HG03521 (cell line): ENCODE measurements at regions not wholly inside any gene's neighbourhood (a gene's known extent, or its start where the extent isn't known, plus 50 kb on each side); places are given as distances from the start of the nearest gene placed in this dataset.
"Not testable (repeated sequence)": the region's sequence is repeated elsewhere in the genome, so short reads cannot be mapped to it uniquely, and the experiment has no call there.

ENCODE experiments used
- ATAC-seq: cut with Tn5 transposase; IDR thresholded peaks from one replicate; pipeline ENCODE4 v1.9.1; 2021; ENCODE audit warnings: mild to moderate bottlenecking, moderate library complexity; ENCODE audit not compliant: unreplicated experiment

DNA sequence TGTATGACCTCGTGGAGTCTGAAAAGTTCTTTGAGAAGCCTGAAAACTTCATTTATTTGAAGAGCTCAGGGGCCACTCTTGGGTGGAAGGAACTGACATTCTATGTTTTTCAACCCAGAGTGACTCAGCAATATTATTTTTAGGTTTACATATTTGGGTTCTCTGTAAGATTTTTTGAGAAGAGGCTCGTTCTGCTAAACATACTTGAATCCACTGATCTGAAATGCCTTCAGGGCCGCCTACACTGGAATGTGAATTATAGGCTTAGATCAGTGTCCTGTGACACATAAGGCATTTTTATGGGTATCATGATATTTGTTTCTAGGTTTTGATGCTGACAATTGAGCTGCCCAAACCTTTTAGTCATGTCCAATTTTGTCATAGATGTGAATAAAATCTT, 86.2 kb downstream of the PSAT1 start:
- no peak for ATAC-seq

DNA sequence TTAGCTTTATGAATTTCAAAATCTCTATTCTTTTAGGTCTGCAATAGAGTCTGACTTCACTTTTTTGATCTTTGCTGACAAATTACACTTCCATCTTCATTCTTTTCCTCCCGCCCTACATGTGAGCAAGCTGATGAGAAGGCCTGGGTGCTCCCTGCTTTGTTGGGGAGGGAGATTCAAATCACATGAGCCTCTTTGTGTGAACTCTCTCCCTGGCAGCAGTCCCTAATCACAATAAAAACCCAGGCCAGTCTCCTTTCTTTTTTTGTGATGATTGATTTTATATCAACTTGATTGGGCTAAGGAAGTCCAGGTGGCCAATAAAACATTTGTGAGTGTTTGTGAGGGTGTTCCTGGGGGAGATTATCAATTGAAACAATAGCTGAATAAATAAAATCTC, 89.4 kb downstream of the PSAT1 start:
- ATAC-seq = no peak

DNA sequence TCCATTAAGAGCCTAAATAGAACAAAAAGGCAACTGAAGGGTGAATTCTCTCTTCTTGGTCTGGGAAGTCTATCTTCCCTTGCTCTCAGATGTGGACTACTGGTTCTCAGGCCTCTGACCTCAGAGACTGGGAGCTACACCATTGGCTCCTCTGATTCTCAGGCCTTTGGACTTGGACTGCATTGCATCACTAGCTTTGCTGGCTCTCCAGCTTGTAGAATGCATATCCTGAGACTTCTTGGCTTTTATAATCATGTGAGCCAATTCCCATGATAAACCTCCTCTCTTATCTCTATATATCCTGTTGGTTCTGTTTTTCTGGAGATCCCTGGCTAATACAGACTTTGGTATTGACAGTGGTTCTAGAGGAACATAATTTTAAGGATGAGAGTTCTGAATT, 89.8 kb downstream of the PSAT1 start:
- ATAC-seq = no peak

DNA sequence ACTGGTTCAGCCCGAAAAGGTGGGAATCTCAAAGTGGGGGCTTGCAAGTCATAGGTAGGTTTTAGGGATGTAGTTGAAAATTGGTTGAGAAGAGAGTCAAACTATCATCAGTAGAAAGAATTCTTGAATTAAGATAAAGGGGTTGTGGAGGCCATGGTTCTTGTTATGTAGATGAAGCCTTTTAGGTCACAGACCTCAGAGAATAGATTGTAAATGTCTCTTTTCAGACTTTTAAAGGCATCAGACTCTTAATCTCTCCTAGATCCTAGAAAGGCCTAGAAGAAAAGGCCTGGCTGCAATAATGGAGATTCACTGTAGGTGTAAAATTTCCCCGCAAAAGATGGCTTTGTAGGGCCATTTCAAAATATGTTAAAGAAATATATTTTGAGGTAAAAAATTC, 96.4 kb downstream of the PSAT1 start:
- no peak for ATAC-seq

DNA sequence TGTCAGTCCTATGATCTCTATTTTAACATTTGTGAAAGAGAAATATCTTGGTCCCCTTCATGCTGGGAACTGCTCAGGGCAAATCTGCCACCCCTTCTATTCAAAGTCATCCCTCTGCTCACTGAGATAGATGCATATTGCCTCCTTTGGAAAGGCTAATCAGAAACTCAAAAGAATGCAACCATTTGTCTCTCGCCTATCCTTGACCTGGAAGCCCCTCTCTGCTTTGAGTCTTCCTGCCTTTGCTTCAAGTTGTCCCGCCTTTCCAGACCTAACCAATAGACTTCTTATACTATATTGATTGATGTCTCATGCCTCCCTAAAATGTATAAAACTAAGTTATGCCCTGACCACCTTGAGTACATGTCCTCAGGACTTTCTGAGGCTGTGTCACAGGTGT, 97.0 kb downstream of the PSAT1 start:
- no peak for ATAC-seq

DNA sequence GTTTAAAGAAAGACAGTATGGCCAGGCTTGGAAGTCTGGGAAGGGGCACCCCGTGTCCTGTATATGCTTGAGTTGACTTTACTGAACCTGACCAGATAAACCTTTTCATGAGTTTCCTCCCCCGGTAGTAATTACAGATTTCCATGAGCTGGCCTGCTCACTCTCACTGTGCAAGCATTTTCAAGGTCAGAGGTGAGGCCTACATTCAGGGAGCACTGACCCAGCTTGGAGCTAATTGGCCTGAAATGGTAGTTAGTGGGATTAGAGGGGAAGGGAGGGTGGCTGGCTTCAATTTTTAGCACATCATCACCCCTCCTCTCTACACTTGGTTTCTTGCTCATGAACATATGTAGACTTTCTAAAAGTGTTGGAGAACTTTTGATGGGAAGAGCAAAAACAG, 99.2 kb downstream of the PSAT1 start:
- no peak for ATAC-seq

DNA sequence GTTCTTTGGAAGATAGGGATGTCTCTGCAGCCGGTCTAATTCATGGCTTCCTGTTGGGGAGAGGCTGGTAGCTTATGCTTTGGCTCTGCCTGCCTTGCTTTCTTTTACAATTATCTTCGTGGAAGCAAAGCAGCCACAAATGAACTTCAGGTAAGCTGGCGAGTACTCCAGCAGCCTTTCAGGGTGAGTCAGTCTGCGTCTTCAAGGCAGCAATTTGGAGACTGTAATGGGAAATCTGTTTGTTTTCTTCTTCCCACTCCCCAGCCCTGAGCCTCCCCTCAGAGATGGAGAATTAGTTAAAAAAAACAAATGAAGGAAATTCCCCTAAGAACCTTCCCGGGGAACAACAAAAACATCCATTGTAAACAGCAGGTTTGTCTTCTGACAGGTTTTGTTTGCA, 100.1 kb downstream of the PSAT1 start:
- ATAC-seq = no peak

DNA sequence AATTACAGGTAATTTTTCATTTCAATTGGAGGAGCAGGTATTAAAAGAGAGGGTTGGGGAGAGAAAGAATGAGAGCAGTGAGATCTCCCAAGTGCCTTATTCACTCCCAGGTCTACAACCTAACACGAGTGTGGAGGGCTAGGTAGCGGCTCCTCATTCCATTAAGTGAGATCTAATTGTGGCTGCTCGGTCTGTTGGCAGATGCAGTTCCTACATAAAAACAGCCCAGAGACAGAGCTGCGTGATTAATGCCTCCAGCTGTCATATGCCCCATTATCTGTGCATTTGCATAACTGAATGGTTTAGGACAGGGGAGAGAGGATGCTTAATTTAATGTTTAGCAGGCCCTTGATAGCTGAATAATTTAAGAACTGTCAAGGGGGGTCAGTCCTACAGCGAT, 100.5 kb downstream of the PSAT1 start:
- ATAC-seq = no peak

DNA sequence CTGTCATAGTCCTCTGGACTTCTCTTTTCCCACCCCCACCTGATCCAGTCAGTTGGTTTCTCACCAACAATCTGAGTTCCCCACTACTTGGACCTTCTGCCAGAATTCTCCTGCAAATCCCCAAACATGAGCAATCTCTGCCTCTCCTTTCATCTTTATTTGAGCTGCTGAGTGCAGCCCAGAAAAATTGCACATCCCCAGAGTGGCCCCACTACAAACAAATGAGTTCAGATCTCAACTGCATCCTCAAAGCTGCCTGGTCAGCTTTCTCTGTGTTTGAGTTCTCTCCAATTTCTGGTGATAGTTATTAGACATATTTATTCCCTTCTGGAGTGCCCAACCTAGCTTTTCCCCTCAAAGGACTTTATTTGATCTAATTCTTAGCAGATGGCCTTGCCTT, 102.2 kb downstream of the PSAT1 start:
- ATAC-seq = no peak

GRCh38 chr9:78400496-78400895, 103.6 kb downstream of the PSAT1 start:
- no peak for ATAC-seq

- no peak for ATAC-seq
Observed at GRCh38 chr9:78405461-78405860, 108.5 kb downstream of the PSAT1 start.

DNA sequence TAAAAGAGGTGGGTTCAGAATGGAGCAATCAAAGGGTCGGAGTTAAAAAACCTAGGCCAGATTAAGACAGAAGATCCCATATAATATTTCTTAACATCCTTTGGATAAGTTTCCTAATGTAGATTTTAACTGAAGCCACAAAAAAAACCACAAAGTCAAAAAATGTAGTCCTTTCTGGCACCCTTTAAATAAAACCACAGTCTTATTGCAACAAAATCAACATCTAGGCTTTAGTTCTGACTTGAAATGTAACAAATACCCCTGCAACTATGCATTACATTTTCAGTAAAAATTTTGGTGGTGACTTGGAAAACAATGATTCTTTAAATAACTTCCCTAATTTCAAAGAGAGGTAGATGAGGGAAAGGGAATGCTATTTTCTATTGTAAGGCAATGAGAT, 109.2 kb downstream of the PSAT1 start:
- no peak for ATAC-seq

- ATAC-seq = no peak
Observed at GRCh38 chr9:78406933-78407332, 110.0 kb downstream of the PSAT1 start.

GRCh38 chr9:78407636-78408312, 110.8 kb downstream of the PSAT1 start:
- no peak for ATAC-seq

DNA sequence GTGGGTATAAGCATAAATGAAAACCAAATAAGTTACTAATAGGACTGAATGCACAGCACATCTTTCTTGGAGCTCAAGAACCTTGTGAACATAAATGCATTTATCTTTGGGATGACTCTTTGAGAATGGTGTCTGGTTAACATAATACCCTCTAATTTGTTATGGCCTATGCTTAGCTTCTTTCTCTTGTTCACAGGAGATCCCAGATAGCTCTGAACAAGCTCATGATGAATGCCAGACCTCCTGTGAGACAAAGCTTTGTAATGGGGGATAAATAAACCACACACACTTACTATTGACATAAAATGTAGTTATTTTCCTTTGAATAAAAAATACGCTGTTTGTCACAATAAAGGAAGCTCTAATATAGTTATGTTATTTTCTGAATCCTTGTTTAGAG, 111.5 kb downstream of the PSAT1 start:
- ATAC-seq = no peak

GRCh38 chr9:78409928-78410510, 113.1 kb downstream of the PSAT1 start:
- ATAC-seq = not testable (repeated sequence)

GRCh38 chr9:78422309-78422708, 125.4 kb downstream of the PSAT1 start:
- no peak for ATAC-seq

DNA sequence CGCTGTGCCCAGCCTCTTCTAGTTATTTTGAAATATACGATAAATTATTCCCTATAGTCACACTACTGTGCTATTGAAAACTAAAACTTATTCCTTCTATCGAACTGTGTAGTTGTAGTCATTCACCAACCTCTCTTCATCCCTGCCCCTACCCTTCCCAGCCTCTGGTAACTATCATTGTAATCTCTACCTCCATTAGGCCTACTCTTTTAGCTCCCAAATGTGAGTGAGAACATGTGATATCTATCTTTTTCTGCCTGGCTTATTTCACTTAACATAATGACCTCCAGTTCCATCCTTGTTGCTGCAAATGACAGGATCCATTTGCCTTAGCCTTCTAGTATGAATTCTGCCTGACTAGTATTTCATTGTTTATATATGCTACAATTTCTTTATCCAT, 127.4 kb downstream of the PSAT1 start:
- ATAC-seq = no peak

DNA sequence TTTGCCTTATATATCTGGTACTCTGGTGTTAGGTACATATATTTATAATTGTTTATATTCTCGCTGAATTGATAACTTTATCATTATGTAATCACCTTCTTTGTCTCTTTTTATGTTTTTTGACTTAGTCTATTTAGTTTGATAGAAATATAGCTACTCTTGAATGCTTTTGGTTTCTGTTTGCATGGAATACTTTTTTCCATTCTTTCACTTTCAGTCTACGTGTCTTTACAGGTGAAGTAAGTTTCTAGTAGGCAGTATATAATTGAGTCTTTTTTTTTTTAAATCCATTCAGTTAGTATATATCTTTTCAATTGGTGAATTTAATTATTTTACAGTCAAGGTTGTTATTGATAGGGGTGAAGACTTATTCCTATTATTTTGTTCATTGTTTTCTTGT, 131.7 kb downstream of the PSAT1 start:
- no peak for ATAC-seq

GRCh38 chr9:78430387-78430786, 133.5 kb downstream of the PSAT1 start:
- no peak for ATAC-seq

DNA sequence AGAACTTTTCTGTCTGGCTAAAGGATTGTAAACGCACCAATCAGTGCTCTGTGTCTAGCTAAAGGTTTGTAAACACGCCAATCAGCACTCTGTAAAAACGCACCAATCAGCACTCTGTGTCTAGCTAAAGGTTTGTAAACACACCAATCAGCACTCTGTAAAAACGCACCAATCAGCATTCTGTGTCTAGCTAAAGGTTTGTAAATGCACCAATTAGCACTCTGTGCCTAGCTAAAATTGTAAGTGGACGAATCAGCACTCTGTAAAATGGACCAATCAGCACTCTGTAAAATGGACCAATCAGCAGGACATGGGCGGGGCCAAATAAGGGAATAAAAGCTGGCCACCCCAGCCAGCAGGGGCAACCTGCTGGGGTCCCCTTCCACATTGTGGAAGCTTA, 134.1 kb downstream of the PSAT1 start:
- not testable (repeated sequence) for ATAC-seq

GRCh38 chr9:78436873-78437272, 139.9 kb downstream of the PSAT1 start:
- no peak for ATAC-seq

GRCh38 chr9:78437296-78437695, 140.4 kb downstream of the PSAT1 start:
- ATAC-seq = no peak
